ENCODE measurements at regions not wholly inside any gene's neighbourhood (a gene's known extent, or its start where the extent isn't known, plus 50 kb on each side); places are given as distances from the start of the nearest gene placed in this dataset.

DNA sequence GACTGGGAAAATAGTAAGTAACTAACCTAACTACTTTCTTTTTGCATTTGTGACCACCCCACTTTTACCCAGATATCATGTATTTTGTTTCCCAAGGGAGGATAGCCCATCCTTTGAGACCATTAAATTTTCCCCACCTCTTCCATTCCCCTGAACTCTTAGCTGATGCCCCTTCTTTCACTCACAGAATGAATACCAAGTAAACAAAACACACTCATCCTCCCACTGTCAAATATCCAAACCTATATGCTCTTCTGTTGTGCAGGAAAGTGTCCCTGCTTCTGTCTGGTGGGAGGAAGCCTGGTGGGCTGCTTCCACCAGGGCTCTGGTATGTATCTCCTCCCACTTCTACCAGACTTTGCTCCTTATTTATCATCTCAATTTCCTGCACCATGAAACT is 64.6 kb upstream of the PARD3B start:
- ChIA-PET POLR2A (no interaction called here), CTCF (no interaction called here)
- Histone ChIP-seq H3K9me3 (ENCODE audit: control extremely low read depth in 1 of 3, control insufficient read depth in 2 of 3, insufficient read depth in 1 of 3, low read length in 2 of 3) (no peaks in the 10 kb centered on the region), H4K20me1 (ENCODE audit: control insufficient read depth, insufficient read depth, low read length, poor library complexity, severe bottlenecking) (no peaks in the 10 kb centered on the region), H3K27me3 (replicated peaks in 1 of 4; ENCODE audit: control extremely low read depth in 1 of 4, control insufficient read depth in 3 of 4, insufficient read depth in 4 of 4, low read length in 3 of 4) (no peaks in the 10 kb centered on the region), H3K4me3 (ENCODE audit: control extremely low read depth in 1 of 5, extremely low read depth in 1 of 5, insufficient read depth in 1 of 5, low read depth in 2 of 5, low read length in 4 of 5) (no peak overlapping the region), H3K27ac (ENCODE audit: low read length in 2 of 2) (no peak overlapping the region), H3K9ac (ENCODE audit: low read length) (no peak overlapping the region), H3K36me3 (replicated peaks in 1 of 2; ENCODE audit: control extremely low read depth in 1 of 2, control insufficient read depth in 1 of 2, extremely low read depth in 1 of 2, insufficient read depth in 2 of 2, low read length in 1 of 2) (no peaks in the 10 kb centered on the region), H3K4me2 (replicated peaks; ENCODE audit: low read depth, low read length, poor library complexity, severe bottlenecking) (no peak overlapping the region), H3K4me1 (ENCODE audit: control insufficient read depth in 2 of 2, insufficient read depth in 2 of 2, low read length in 2 of 2) (no peaks in the 10 kb centered on the region), H2AFZ (ENCODE audit: insufficient read depth, low read depth, low read length, poor library complexity, severe bottlenecking) (no peak overlapping the region), H3K79me2 (ENCODE audit: control insufficient read depth, insufficient read depth, low read length) (no peaks in the 10 kb centered on the region)
- intact Hi-C loops (cut with micrococcal nuclease): no loop called here
- H3K9me3 Mint-ChIP-seq (ENCODE audit: insufficient read depth): no peaks in the 10 kb centered on the region
- H3K27me3 Mint-ChIP-seq: no peaks in the 10 kb centered on the region
- H3K4me3 Mint-ChIP-seq: no peak overlapping the region
- no peak for TF ChIP-seq EZH2 (IDR thresholded peaks at IDR 0.05; ENCODE audit: borderline replicate concordance, insufficient read depth, low read depth, low read length, poor library complexity, severe bottlenecking)
- TF ChIP-seq, protein P1, sequence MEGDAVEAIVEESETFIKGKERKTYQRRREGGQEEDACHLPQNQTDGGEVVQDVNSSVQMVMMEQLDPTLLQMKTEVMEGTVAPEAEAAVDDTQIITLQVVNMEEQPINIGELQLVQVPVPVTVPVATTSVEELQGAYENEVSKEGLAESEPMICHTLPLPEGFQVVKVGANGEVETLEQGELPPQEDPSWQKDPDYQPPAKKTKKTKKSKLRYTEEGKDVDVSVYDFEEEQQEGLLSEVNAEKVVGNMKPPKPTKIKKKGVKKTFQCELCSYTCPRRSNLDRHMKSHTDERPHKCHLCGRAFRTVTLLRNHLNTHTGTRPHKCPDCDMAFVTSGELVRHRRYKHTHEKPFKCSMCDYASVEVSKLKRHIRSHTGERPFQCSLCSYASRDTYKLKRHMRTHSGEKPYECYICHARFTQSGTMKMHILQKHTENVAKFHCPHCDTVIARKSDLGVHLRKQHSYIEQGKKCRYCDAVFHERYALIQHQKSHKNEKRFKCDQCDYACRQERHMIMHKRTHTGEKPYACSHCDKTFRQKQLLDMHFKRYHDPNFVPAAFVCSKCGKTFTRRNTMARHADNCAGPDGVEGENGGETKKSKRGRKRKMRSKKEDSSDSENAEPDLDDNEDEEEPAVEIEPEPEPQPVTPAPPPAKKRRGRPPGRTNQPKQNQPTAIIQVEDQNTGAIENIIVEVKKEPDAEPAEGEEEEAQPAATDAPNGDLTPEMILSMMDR (IDR thresholded peaks at IDR 0.05): no peak
- H3K4me1 Mint-ChIP-seq: no peaks in the 10 kb centered on the region
- no peak overlapping the region for H3K27ac Mint-ChIP-seq
- no peak for DNase-seq
- ATAC-seq (ENCODE audit: low read depth): no peak

DNA sequence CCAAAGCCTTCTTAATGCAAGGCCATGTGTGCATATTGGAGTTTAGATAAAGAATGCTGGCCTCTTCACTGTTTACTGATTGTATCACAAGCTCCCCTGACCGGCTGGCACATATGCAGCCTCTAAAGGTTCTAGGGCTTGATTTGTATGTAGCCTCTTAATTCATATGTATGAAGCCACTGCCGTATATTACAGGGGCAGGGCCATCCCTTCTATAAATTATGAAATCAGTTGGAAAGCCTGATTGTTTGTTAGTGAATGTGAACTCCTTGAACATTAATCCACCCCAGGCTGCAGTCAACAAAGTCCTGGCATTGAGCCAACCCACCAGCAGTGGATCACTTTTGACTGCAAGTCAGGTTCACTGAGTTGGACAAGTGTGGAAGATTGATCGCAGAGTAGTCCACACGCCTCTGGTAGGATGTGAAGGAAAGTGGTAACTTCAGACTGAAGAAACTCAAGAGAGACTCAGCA is 61.6 kb upstream of the PARD3B start:
- Histone ChIP-seq H3K27ac (ENCODE audit: low read length in 2 of 2) (no peak overlapping the region), H3K36me3 (replicated peaks in 1 of 2; ENCODE audit: control extremely low read depth in 1 of 2, control insufficient read depth in 1 of 2, extremely low read depth in 1 of 2, insufficient read depth in 2 of 2, low read length in 1 of 2) (no peaks in the 10 kb centered on the region), H3K4me1 (ENCODE audit: control insufficient read depth in 2 of 2, insufficient read depth in 2 of 2, low read length in 2 of 2) (no peaks in the 10 kb centered on the region), H3K79me2 (ENCODE audit: control insufficient read depth, insufficient read depth, low read length) (no peaks in the 10 kb centered on the region), H3K9ac (ENCODE audit: low read length) (no peak overlapping the region), H3K4me2 (replicated peaks; ENCODE audit: low read depth, low read length, poor library complexity, severe bottlenecking) (no peak overlapping the region), H4K20me1 (ENCODE audit: control insufficient read depth, insufficient read depth, low read length, poor library complexity, severe bottlenecking) (no peaks in the 10 kb centered on the region), H3K27me3 (replicated peaks in 1 of 4; ENCODE audit: control extremely low read depth in 1 of 4, control insufficient read depth in 3 of 4, insufficient read depth in 4 of 4, low read length in 3 of 4) (no peaks in the 10 kb centered on the region), H3K4me3 (ENCODE audit: control extremely low read depth in 1 of 5, extremely low read depth in 1 of 5, insufficient read depth in 1 of 5, low read depth in 2 of 5, low read length in 4 of 5) (no peak overlapping the region), H2AFZ (ENCODE audit: insufficient read depth, low read depth, low read length, poor library complexity, severe bottlenecking) (no peak overlapping the region), H3K9me3 (ENCODE audit: control extremely low read depth in 1 of 3, control insufficient read depth in 2 of 3, insufficient read depth in 1 of 3, low read length in 2 of 3) (no peaks in the 10 kb centered on the region)
- TF ChIP-seq, protein P1 (IDR thresholded peaks at IDR 0.05): no peak
- no peak for TF ChIP-seq EZH2 (IDR thresholded peaks at IDR 0.05; ENCODE audit: borderline replicate concordance, insufficient read depth, low read depth, low read length, poor library complexity, severe bottlenecking)
- H3K27ac Mint-ChIP-seq: no peak overlapping the region
- WGBS (ENCODE audit: insufficient coverage): 47% methylated on average over 3 of the region's 4 CpGs
- intact Hi-C loops (cut with micrococcal nuclease): no loop called here
- ChIA-PET CTCF (no interaction called here), POLR2A (no interaction called here)
- DNase-seq (no peak), ATAC-seq (ENCODE audit: low read depth) (no peak)
- H3K9me3 Mint-ChIP-seq (ENCODE audit: insufficient read depth): no peaks in the 10 kb centered on the region
- H3K4me3 Mint-ChIP-seq: no peak overlapping the region
- no peaks in the 10 kb centered on the region for H3K4me1 Mint-ChIP-seq
- H3K27me3 Mint-ChIP-seq: no peaks in the 10 kb centered on the region
